ENCODE measurements at regions not wholly inside any gene's neighbourhood (a gene's known extent, or its start where the extent isn't known, plus 50 kb on each side); places are given as distances from the start of the nearest gene placed in this dataset.

- Histone ChIP-seq H3K4me1 (ENCODE audit: control insufficient read depth in 3 of 3, insufficient read depth in 2 of 3, low read depth in 1 of 3, low read length in 2 of 3) (no peaks in the 10 kb centered on the region), H3K27ac (ENCODE audit: low read depth in 1 of 3, low read length in 2 of 3) (no peak overlapping the region), H3K36me3 (ENCODE audit: control insufficient read depth in 3 of 3, insufficient read depth in 2 of 3, low read depth in 1 of 3, low read length in 3 of 3) (no peaks in the 10 kb centered on the region), H3K27me3 (ENCODE audit: control insufficient read depth in 3 of 3, insufficient read depth in 3 of 3, low read length in 3 of 3) (no peaks in the 10 kb centered on the region), H3K9me3 (ENCODE audit: control insufficient read depth in 2 of 2, insufficient read depth in 1 of 2, low read depth in 1 of 2, low read length in 1 of 2) (no peaks in the 10 kb centered on the region), H3K4me3 (ENCODE audit: low read depth in 1 of 3, low read length in 3 of 3) (no peak overlapping the region)
- 37 to 67% (median 42%) methylated on average over 1 of the region's 1 CpG for WGBS, 3 donors
- FAIRE-seq (no peak), DNase-seq (no peak)
Observed at GRCh38 chr10:59595593-59595992, 114.1 kb downstream of the SLC16A9 start.

GRCh38 chr10:59593768-59594167 lies 115.9 kb downstream of the SLC16A9 start:
- Histone ChIP-seq H3K4me1 (ENCODE audit: control insufficient read depth in 3 of 3, insufficient read depth in 2 of 3, low read depth in 1 of 3, low read length in 2 of 3) (no peaks in the 10 kb centered on the region), H3K4me3 (ENCODE audit: low read depth in 1 of 3, low read length in 3 of 3) (no peak overlapping the region), H3K9me3 (ENCODE audit: control insufficient read depth in 2 of 2, insufficient read depth in 1 of 2, low read depth in 1 of 2, low read length in 1 of 2) (no peaks in the 10 kb centered on the region), H3K36me3 (ENCODE audit: control insufficient read depth in 3 of 3, insufficient read depth in 2 of 3, low read depth in 1 of 3, low read length in 3 of 3) (no peaks in the 10 kb centered on the region), H3K27ac (ENCODE audit: low read depth in 1 of 3, low read length in 2 of 3) (no peak overlapping the region), H3K27me3 (ENCODE audit: control insufficient read depth in 3 of 3, insufficient read depth in 3 of 3, low read length in 3 of 3) (no peaks in the 10 kb centered on the region)
- DNase-seq (no peak), FAIRE-seq (no peak)
- 52 to 86% (median 62%) methylated on average over 2 of the region's 2 CpGs for WGBS, 3 donors

- 74 to 94% (median 93%) methylated on average over 6 of the region's 6 CpGs for WGBS, 3 donors
- Histone ChIP-seq H3K4me3 (ENCODE audit: low read depth in 1 of 3, low read length in 3 of 3) (no peak overlapping the region), H3K9me3 (ENCODE audit: control insufficient read depth in 2 of 2, insufficient read depth in 1 of 2, low read depth in 1 of 2, low read length in 1 of 2) (no peaks in the 10 kb centered on the region), H3K27ac (ENCODE audit: low read depth in 1 of 3, low read length in 2 of 3) (no peak overlapping the region), H3K4me1 (ENCODE audit: control insufficient read depth in 3 of 3, insufficient read depth in 2 of 3, low read depth in 1 of 3, low read length in 2 of 3) (no peaks in the 10 kb centered on the region), H3K27me3 (ENCODE audit: control insufficient read depth in 3 of 3, insufficient read depth in 3 of 3, low read length in 3 of 3) (no peaks in the 10 kb centered on the region), H3K36me3 (ENCODE audit: control insufficient read depth in 3 of 3, insufficient read depth in 2 of 3, low read depth in 1 of 3, low read length in 3 of 3) (no peaks in the 10 kb centered on the region)
- DNase-seq (no peak), FAIRE-seq (no peak)
Observed at GRCh38 chr10:59589796-59590195, 119.9 kb downstream of the SLC16A9 start.

GRCh38 chr10:59588791-59589190 lies 120.9 kb downstream of the SLC16A9 start:
- Histone ChIP-seq H3K27ac (ENCODE audit: low read depth in 1 of 3, low read length in 2 of 3) (no peak overlapping the region), H3K27me3 (ENCODE audit: control insufficient read depth in 3 of 3, insufficient read depth in 3 of 3, low read length in 3 of 3) (no peaks in the 10 kb centered on the region), H3K4me1 (ENCODE audit: control insufficient read depth in 3 of 3, insufficient read depth in 2 of 3, low read depth in 1 of 3, low read length in 2 of 3) (no peaks in the 10 kb centered on the region), H3K9me3 (ENCODE audit: control insufficient read depth in 2 of 2, insufficient read depth in 1 of 2, low read depth in 1 of 2, low read length in 1 of 2) (no peaks in the 10 kb centered on the region), H3K4me3 (ENCODE audit: low read depth in 1 of 3, low read length in 3 of 3) (no peak overlapping the region), H3K36me3 (ENCODE audit: control insufficient read depth in 3 of 3, insufficient read depth in 2 of 3, low read depth in 1 of 3, low read length in 3 of 3) (no peaks in the 10 kb centered on the region)
- no peak for FAIRE-seq
- no peak for DNase-seq
- WGBS, 3 donors: 63 to 71% (median 70%) methylated on average over 6 of the region's 6 CpGs

GRCh38 chr10:59587756-59588140 lies 121.9 kb downstream of the SLC16A9 start:
- Histone ChIP-seq H3K36me3 (ENCODE audit: control insufficient read depth in 3 of 3, insufficient read depth in 2 of 3, low read depth in 1 of 3, low read length in 3 of 3) (no peaks in the 10 kb centered on the region), H3K4me1 (ENCODE audit: control insufficient read depth in 3 of 3, insufficient read depth in 2 of 3, low read depth in 1 of 3, low read length in 2 of 3) (no peaks in the 10 kb centered on the region), H3K27me3 (ENCODE audit: control insufficient read depth in 3 of 3, insufficient read depth in 3 of 3, low read length in 3 of 3) (no peaks in the 10 kb centered on the region), H3K27ac (ENCODE audit: low read depth in 1 of 3, low read length in 2 of 3) (no peak overlapping the region), H3K4me3 (ENCODE audit: low read depth in 1 of 3, low read length in 3 of 3) (no peak overlapping the region), H3K9me3 (ENCODE audit: control insufficient read depth in 2 of 2, insufficient read depth in 1 of 2, low read depth in 1 of 2, low read length in 1 of 2) (no peaks in the 10 kb centered on the region)
- FAIRE-seq (no peak), DNase-seq (no peak)
- WGBS, 3 donors: 56 to 94% (median 69%) methylated on average over 2 of the region's 2 CpGs

GRCh38 chr10:59587083-59587755 lies 122.4 kb downstream of the SLC16A9 start:
- no peak for DNase-seq
- WGBS, 3 donors: 57 to 76% (median 68%) methylated on average over 2 of the region's 2 CpGs

GRCh38 chr10:59586407-59586891 lies 123.2 kb downstream of the SLC16A9 start:
- 71 to 92% (median 87%) methylated on average over 2 of the region's 2 CpGs for WGBS, 3 donors

More at GRCh38 chr10:59587083-59587755, 122.4 kb downstream of the SLC16A9 start:
- H3K4me1 ChIP-seq (ENCODE audit: control insufficient read depth in 3 of 3, insufficient read depth in 2 of 3, low read depth in 1 of 3, low read length in 2 of 3): no peaks in the 10 kb centered on the region
- H3K4me3 ChIP-seq (ENCODE audit: low read depth in 1 of 3, low read length in 3 of 3): no peak overlapping the region
- H3K9me3 ChIP-seq (ENCODE audit: control insufficient read depth in 2 of 2, insufficient read depth in 1 of 2, low read depth in 1 of 2, low read length in 1 of 2): no peaks in the 10 kb centered on the region
- FAIRE-seq: no peak
- H3K27me3 ChIP-seq (ENCODE audit: control insufficient read depth in 3 of 3, insufficient read depth in 3 of 3, low read length in 3 of 3): no peaks in the 10 kb centered on the region
- no peaks in the 10 kb centered on the region for H3K36me3 ChIP-seq (ENCODE audit: control insufficient read depth in 3 of 3, insufficient read depth in 2 of 3, low read depth in 1 of 3, low read length in 3 of 3)
- no peak overlapping the region for H3K27ac ChIP-seq (ENCODE audit: low read depth in 1 of 3, low read length in 2 of 3)

GRCh38 chr10:59585046-59585700 lies 124.5 kb downstream of the SLC16A9 start:
- FAIRE-seq (no peak), DNase-seq (no peak)
- H3K4me3 ChIP-seq (ENCODE audit: low read depth in 1 of 3, low read length in 3 of 3): no peak overlapping the region
- no peaks in the 10 kb centered on the region for H3K9me3 ChIP-seq (ENCODE audit: control insufficient read depth in 2 of 2, insufficient read depth in 1 of 2, low read depth in 1 of 2, low read length in 1 of 2)
- H3K27me3 ChIP-seq (ENCODE audit: control insufficient read depth in 3 of 3, insufficient read depth in 3 of 3, low read length in 3 of 3): no peaks in the 10 kb centered on the region
- H3K36me3 ChIP-seq (ENCODE audit: control insufficient read depth in 3 of 3, insufficient read depth in 2 of 3, low read depth in 1 of 3, low read length in 3 of 3): no peaks in the 10 kb centered on the region
- no peaks in the 10 kb centered on the region for H3K4me1 ChIP-seq (ENCODE audit: control insufficient read depth in 3 of 3, insufficient read depth in 2 of 3, low read depth in 1 of 3, low read length in 2 of 3)
- 74 to 88% (median 84%) methylated on average over 4 of the region's 4 CpGs for WGBS, 3 donors
- no peak overlapping the region for H3K27ac ChIP-seq (ENCODE audit: low read depth in 1 of 3, low read length in 2 of 3)

More at GRCh38 chr10:59586407-59586891, 123.2 kb downstream of the SLC16A9 start:
- no peak for FAIRE-seq
- H3K27ac ChIP-seq (ENCODE audit: low read depth in 1 of 3, low read length in 2 of 3): no peak overlapping the region
- no peak for DNase-seq
- no peaks in the 10 kb centered on the region for H3K4me1 ChIP-seq (ENCODE audit: control insufficient read depth in 3 of 3, insufficient read depth in 2 of 3, low read depth in 1 of 3, low read length in 2 of 3)
- no peaks in the 10 kb centered on the region for H3K9me3 ChIP-seq (ENCODE audit: control insufficient read depth in 2 of 2, insufficient read depth in 1 of 2, low read depth in 1 of 2, low read length in 1 of 2)
- H3K36me3 ChIP-seq (ENCODE audit: control insufficient read depth in 3 of 3, insufficient read depth in 2 of 3, low read depth in 1 of 3, low read length in 3 of 3): no peaks in the 10 kb centered on the region
- no peak overlapping the region for H3K4me3 ChIP-seq (ENCODE audit: low read depth in 1 of 3, low read length in 3 of 3)
- H3K27me3 ChIP-seq (ENCODE audit: control insufficient read depth in 3 of 3, insufficient read depth in 3 of 3, low read length in 3 of 3): no peaks in the 10 kb centered on the region

All from small intestine (tissue), 7 donors.